Midbrain (tissue), 1 donor: ENCODE measurements at regions not wholly inside any gene's neighbourhood (a gene's known extent, or its start where the extent isn't known, plus 50 kb on each side); places are given as distances from the start of the nearest gene placed in this dataset.
"Not testable (repeated sequence)": the region's sequence is repeated elsewhere in the genome, so short reads cannot be mapped to it uniquely, and the experiment has no call there.

Experiments used
- DNase-seq: peaks from one replicate; lab custom pipeline; 2025; lab: John Stamatoyannopoulos, UW

DNA sequence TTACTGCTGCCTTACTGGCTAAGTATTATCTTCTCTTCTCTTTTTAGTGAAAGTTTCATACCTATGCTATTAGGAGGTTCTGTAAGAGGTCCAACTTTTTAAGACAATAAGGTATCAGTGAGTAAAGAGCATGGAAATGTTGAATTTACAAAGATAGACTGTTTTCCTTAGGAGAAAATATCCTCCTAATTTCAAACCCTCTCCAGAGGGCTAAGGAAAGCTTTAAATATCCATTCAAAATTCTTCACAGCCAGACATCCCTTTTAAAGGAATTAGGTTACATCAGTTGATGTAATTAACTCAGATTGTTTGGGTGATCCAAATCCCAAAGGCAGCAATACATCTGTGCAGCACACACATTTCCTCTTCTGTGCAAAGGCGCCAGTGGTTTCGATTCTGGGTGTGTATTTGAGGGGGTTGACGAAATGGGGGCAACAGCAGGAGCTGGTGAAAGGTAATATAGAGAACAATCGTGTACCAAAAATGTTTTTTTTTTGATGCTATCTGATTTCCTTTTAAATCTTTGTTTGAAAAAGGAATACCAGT, 273.8 kb upstream of the RPS23 start:
- no peak for DNase-seq

DNA sequence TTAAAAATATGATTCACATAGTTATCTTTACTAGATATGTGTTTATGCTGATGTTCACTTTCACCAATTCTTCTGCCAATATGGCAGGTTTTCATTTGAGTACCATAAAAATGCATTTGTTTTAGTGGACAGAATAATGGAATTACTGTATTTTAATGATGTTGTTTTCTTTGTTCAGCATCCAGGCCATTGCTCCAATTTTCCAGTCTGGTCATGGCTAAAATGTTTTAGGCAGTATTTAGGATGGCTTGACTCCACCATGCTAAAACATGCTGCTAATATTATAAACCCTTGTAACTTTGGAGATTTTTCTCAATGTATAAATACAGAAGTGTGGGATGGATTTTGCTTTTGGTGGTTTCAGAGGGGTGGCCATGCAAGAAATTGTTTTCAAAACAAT, 273.0 kb upstream of the RPS23 start:
- no peak for DNase-seq

DNA sequence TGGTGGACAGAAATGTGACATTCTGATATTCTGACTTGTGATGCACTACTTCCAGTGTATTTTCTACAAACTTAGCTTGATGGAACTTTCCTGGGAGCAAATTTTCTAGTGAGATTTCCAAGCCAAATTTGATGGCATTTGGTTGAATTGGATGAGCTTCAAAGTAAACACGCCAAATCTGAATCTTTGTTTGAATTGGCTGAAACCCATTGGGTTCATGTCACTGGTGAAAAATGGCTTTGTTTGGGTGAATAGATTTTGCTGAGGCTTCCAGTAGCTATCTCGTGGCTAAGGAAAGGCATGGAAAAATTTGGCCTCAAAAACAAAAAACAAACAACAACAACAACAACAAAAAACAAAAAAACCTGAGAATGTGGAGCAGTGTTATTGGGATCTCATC, 271.1 kb upstream of the RPS23 start:
- DNase-seq: no peak

DNA sequence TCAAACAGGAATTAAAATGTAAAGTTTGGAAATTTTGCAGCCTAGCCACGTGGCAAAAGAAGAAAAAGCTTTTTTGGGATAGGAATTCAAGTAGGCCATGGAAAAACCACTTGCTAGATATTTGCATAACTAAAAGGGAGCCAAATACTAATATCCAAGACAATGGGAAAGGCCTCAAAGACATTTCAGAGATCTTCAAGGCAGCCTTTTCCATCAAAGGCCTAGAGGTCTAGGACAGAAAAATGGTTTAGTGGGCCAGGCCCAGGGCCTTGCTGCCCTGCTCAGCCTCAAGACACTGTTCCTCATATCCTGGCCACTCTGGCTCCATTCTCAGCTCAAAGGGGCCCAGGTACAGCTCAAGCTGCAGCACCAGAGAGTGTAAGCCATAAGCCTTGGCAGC, 265.9 kb upstream of the RPS23 start:
- DNase-seq: no peak

DNA sequence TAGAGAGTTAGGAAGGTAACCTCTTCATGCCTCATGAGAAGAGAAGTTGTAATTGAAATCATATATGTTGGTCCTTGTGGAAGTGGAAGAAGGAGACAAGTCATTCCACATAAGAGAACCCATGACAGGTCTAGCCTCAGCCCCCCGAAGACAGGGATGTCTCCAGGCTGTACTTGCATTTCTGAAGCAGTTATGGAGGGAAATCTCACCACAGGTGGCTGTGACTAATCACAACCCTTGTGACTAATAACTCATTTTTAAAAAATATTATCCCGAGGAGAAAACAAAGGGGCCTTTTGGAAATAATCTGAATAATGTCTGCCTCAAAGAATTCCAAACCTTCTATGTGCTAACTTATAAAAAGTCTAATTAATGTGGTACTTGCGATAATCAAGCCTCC, 262.1 kb upstream of the RPS23 start:
- no peak for DNase-seq

DNA sequence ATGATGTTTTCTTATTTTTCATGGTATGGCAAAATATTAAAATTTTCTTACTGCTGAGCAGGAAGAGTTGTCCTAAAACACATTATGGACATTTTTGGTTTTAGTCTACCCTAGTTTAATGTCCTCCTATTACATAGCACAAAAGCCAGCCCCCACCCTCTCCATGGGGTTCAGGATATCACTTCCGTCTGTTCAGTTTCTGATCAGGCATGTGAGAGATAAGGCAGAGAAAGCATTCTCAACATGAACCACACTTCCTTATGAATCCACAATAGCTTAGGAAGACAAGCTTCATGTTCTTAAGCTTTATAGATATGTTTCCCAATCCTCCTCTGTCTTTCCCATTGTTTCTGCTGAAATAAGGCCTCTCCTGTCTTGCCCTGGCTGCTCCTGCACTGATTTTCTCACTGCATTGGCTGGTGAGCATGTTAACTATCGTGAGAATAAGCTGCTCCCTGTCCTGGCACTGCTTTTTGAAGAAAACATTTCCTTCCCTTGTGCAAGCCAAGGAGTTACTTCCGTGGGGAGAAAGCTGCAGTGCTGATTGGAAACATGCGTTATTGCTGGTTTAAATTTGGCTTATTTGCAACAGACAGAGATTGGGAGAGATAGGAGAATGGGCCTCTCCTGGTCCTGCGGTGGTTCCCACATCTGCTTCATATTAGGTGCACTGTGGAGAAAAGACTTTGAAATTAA, 260.3 kb upstream of the RPS23 start:
- DNase-seq: no peak

DNA sequence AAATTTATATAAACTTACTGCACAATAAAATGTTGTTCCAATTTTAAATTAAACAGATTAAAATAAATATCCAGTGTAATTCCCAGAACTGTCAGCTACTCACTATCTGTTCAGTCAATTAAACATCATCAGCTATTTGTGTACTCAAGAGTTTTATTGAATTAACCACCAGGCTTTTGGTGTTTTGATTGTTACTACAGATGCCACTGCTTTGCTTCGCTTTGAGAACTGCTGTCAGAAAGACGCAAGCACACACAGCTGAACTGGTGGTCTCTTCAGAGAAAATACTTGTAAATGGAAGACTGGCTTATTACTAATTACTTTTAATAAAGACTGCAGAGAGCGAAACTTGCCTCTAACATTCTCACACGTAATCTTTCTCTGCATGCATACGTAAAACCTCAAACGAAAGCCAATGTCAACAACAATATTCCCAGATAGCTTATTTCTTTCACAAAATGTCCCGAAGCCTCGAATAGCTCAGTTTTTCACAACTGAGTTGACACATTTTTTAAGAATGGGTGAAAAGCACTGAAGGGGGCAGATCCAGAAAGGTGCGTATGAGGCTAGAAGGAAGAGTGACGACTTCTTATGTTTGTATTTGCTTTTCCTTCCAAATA, 259.6 kb upstream of the RPS23 start:
- DNase-seq: no peak

DNA sequence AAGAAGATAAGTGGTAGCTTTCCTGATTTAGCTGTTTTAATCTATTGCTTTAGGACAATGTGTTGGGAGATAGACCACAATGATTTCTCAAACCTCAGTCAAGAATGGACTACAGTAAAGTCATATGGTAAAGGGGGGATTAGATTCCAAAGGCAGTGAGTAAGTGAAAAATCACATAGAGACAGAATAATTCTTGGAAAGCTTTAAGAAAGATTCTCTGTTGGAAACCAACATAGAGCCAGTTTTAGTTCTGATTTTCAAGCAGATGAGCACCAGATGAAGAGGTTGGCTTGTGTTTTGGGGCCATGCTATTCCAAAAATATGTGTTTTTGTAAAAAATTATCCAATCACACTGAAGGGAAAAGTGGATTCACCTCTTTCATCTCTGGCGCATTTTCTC, 256.8 kb upstream of the RPS23 start:
- no peak for DNase-seq

DNA sequence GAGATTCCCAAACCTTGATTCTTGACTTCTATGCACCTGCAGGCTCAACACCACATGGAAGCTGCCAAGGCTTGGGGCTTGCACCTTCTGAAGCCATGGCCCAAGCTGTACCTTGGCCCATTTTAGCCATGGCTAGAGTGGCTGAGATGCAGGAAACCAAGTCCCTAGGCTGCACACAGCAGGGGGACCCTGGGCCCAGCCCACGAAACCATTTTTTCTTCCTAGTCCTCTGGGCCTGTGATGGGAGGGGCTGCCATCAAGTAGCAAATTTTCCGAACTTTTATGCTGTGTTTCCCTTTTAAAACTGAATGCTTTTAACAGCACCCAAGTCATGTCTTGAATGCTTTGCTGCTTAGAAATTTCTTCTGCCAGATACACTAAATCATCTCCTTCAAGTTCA, 253.9 kb upstream of the RPS23 start:
- DNase-seq: not testable (repeated sequence)

DNA sequence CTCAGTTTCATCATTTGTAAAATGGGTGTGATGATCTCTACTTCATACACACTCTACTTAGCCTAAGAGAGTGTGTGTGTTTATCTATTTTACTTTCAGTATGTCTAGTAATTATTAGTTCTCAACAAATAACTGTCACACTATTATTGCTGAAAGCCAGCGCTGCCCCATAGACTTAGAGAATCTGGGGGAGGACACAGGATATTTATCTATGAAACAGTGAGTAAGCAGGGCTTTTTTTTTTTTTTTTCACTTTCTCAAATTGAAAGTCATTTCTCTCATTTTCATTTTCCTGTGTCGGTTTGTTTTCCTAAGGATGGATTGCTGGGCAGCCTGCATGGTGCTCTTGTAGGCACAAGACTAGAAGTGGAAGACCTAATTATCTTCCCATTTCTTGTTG, 248.4 kb upstream of the RPS23 start:
- DNase-seq: no peak

DNA sequence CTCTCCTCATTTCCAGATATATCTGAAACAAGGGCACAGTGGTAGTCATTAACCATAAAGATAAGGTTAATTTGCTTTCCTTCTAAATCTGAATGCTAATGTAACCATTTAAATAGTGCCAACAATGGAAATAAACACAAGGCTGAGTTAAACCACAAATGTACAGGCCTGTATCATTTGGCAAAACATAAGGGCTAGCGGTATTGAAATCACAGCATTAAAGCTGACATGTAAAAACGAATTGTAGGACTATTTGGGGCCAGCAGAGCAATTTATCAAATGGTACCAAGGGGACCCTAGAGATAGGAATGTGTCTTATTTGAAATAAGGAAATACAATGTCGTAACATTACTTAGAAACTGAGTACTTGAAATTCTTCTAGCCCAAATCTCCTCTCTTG, 247.5 kb upstream of the RPS23 start:
- DNase-seq: no peak

DNA sequence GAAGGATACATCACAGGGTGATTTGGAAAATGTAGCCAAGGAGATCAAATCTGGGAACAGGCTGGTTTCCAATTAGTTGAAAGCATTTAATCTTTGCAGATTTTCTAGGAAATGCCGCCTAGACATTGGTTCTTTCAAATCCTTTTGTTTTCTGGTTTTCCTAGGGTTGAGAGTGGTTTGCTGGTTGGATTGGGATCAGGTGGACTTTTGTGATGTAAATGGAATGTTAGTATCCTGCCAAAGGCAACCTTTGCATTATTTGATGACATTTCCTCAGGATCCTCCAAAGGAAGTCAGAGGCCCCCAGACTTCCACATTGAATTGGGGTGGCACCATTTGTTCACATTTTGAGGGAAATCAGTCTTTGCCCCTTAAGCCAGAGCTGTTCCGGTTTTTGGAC, 245.5 kb upstream of the RPS23 start:
- DNase-seq: no peak

DNA sequence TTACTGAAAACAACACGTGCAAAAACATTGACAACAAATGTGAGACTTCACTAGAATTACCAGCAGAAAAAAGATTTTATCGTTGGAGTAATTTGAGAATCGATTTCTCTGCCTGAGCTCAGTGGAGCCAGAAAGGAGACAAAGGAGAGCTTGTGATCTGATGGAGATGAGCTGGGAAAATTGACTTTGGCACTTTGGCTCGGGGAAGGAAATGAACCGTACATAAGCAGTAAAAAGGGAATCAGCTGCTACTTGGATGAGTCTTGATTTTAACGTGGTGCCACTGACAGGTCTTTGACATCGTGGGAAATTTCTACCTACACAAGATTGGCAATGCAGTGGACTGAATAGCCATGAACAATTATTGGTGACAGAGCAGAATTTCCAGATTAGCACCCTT, 244.7 kb upstream of the RPS23 start:
- no peak for DNase-seq

DNA sequence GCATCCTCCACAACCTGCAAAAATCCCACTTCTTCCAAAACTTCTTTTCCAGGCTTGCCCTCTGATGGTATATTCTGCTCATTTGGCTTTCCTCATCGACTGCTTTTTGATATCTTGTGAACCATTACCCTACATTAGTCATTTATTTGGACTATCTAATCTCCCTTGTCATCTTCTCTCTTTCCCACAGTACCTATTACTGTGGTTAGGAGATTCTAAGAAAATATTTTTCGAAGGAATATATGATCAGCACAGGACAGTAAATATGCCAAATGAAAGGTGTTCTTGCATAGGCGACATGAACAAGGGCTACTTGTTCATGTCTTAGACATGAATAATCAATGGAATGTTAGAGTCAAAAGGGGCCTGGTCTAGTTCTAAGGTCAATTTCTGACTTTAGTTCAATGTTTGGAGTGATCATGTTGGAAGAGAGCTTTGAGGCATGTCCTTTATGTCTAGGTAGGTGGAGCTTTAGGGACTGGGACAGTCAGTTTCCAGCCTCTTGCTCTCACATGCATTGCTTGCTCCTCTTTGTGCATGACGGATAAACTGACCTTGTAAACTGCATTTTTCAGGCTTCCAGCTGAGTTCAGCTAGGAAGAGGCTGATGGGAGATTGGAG, 243.4 kb upstream of the RPS23 start:
- DNase-seq: no peak

DNA sequence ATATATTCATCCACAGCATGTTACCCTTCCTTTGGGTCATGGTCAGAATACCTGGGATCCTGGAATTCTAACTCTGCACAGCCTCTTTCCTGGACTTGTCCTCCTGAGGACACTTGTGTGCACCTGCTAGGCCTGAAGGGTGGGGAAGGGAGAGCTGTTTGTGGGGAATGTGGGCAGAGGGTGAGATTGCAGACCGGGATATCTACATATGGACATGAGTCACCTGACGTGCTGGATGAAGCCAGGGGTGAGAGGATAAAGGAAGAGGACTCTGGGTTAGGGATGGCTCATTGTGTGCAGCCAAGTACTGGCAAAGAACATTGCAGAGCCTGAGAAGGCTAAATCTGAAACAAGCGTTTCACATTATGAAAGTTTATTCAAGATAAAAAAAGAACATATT, 241.4 kb upstream of the RPS23 start:
- no peak for DNase-seq

DNA sequence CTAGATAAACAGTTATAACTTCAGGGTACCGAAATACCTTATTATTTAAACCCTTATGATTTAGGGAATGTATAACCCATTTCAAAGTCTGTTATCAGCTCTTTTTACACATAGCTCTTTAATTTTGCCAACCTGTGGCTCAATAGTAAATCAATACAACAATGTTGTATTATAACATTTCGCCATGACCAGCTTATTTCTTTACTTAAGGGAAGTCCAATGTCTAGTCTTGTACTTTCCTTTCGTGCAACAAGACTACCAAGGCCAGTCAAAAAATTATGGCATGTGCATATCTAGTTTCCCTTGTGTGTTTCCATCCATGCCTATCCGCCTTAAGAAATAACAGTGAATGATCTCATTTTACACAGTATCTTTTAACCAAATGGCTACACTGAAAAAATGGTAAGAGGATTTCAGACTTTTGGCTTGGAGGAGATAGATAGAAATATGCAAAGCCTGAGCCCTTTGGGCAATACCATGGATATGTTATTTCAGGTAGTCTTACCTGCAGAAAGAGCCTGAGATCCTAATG, 239.5 kb upstream of the RPS23 start:
- DNase-seq: no peak

DNA sequence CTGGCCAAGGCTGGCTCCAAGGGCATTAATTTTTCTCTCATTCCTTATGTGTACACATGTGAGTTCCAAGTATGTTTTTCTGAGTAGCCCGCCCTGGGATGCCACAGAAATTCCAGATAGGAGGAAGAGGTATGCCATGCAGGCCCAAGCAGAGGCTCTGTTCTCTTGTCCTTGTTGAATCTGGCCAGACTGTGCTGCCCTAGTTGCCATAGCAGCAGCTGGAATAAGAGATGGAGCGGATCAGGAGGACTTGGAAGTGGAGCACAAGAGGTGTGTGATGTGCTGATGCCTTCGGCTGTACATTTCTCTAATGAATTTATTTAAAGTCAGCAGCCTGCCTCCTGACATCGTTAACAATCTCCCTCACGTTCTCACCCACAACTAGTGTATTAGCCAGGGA, 235.6 kb upstream of the RPS23 start:
- no peak for DNase-seq

DNA sequence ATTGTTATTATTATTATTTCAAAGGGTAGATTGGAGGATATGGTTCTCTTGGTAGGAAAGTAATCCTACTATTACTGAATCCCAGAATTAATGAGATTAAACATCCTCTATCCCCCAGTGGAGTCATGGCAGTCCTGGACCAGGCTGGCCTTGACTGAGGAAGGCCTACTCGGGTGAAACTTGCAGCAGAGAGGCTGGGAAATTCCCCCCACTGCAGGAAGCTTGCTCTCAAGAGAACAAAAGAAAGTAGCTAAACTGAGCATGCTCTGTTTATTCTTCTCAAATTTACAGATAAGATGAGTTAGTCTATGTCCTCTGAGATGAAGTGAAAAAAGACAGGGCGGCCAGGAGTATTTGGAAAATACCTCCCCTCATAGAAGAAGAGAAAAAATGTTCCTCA, 233.9 kb upstream of the RPS23 start:
- no peak for DNase-seq

DNA sequence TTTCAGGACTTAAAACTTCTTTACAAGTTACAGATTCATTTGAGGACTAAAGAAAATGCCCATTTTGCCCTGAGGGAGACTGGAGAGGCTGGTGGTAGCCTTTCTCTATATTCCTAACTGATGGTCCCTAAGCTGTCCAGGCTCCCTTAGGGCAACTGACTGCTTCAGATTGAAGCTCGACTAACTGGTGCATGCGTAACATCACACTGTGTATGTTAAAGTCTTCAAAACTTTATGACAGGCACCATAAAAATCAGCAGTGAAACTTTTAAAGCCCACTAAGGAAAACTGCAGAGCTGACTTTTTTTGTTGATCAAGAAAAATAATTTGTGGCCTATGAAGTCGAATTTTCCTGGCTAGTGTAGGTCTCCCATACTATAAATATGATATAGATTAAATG, 233.0 kb upstream of the RPS23 start:
- no peak for DNase-seq

DNA sequence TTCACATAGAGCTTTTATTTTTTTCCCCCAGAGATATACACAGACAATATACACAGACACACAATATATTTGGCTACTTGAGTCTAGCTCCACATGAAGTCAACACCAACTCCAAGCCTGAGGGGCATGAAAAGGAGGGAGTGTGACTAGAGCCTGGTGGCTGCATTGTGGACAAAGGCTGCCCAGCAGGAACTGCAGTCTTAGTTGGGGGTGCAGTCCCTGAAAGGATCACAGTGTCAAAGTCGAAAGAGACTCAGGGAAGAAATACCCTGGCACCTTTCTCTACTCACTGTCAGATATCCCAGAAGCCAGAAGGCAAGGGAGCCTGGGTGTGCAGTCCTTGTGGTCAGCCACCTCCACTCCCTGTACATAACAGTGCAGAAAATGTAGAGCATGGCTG, 231.6 kb upstream of the RPS23 start:
- DNase-seq: no peak

DNA sequence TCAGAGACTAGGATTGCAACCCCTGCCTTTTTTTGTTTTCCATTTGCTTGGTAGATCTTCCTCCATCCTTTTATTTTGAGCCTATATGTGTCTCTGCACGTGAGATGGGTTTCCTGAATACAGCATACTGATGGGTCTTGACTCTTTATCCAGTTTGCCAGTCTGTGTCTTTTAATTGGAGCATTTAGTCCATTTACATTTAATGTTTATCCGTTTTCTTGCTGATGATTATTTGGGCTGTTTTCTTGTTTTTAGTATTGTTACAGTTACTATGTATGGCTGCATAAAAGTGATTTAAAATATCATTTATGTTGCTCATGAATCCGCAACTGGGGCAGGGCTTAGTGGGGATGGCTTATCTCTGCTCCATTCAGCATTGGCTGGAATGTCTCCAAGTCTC, 228.2 kb upstream of the RPS23 start:
- DNase-seq: not testable (repeated sequence)

DNA sequence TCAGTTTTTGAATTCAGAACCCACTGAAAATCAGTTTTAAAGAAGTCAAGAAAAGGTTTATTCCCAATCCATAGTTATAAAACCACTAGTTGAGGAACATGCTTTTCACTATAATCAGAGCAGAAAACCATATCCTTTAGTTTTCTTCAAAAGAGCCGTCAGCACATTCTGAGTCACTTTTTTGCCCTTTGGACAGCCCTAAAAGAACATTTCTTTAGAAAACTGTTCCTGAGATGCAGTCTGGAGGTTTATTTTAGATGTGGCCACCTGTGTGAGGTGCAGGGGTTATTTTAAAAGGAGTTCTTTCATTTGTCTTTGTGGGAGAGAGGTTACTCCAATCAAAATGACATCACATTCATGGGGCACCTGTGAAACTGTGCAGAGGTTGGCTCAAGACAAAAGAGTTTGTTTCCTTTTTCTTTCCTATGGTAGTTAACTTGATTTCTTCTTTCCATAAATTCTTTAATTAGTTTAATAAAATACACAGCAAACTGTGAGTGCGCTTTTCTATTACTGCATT, 221.6 kb upstream of the RPS23 start:
- DNase-seq: no peak

DNA sequence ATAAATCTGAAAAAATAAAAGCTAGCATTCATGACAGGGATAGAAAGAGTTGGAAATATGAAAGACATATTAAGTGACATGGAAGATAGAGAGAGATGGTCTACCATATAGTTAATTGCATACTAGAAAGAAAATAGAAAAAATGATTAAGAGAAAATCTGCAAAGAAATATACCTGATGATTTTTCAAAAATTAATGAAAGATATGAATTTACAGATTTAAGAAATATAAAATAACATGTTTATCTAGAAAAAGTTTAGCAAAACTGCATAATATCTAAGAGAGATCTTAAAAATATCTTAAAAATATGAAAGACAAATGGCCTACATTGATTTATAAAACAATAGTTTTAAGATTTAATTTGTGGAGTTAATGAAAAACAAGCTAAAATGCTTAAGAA, 219.1 kb upstream of the RPS23 start:
- DNase-seq: no peak
